ENCODE measurements at regions not wholly inside any gene's neighbourhood (a gene's known extent, or its start where the extent isn't known, plus 50 kb on each side); places are given as distances from the start of the nearest gene placed in this dataset.

DNA sequence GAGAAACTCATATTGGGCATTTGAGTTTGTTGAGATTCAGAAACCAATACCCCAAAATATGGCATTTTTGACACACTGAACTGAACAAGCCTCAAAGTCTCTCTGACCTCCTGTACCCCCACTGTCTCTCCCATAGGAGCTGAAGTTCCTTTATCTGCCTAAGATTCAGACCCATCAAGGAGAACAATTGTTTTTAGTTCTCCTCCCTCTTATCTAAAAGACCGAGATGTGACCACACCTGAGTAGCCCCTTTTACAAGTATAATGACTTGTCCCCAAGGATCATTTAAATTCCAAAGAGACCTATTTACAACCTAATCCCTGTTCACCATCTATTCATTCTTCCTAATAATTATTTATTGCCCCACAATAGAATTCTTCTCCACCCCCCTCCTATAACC lies 122.1 kb upstream of the PLAAT1 start:
- TF ChIP-seq, protein P1, sequence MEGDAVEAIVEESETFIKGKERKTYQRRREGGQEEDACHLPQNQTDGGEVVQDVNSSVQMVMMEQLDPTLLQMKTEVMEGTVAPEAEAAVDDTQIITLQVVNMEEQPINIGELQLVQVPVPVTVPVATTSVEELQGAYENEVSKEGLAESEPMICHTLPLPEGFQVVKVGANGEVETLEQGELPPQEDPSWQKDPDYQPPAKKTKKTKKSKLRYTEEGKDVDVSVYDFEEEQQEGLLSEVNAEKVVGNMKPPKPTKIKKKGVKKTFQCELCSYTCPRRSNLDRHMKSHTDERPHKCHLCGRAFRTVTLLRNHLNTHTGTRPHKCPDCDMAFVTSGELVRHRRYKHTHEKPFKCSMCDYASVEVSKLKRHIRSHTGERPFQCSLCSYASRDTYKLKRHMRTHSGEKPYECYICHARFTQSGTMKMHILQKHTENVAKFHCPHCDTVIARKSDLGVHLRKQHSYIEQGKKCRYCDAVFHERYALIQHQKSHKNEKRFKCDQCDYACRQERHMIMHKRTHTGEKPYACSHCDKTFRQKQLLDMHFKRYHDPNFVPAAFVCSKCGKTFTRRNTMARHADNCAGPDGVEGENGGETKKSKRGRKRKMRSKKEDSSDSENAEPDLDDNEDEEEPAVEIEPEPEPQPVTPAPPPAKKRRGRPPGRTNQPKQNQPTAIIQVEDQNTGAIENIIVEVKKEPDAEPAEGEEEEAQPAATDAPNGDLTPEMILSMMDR (conservative IDR thresholded peaks at IDR 0.05 in 1 of 2, IDR thresholded peaks at IDR 0.05 in 1 of 2; ENCODE audit: low read depth in 1 of 2, low read length in 2 of 2), result no peak
- TF ChIP-seq EZH2 (IDR thresholded peaks at IDR 0.05; ENCODE audit: low read length, missing control alignments), result no peak

Measured in fibroblast of lung (primary cell).